ENCODE measurements at regions not wholly inside any gene's neighbourhood (a gene's known extent, or its start where the extent isn't known, plus 50 kb on each side); places are given as distances from the start of the nearest gene placed in this dataset.

DNA sequence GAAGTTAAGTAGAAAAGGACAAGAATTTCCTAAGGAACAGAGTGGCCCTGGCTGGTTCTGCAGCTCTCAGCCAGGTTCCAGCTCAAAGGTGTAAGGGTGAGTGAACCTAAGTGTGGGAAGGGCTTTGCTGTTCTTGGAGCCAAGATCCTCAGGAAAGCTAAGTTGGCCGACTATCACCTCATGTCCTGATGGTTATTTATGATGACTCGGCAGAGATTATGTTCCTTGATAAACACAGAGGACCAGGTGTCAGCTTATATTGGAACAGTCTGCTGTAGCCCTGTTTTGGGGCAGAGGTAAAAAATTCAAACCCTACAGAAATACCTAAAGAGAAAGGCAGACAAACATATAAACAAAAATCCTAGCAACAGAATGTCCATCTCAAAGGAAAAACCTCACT lies 128.5 kb downstream of the TBX3 start:
- Histone ChIP-seq H3K23me2 (ENCODE audit: insufficient read length, low read depth, low read length, poor library complexity, severe bottlenecking) (no peaks in the 10 kb centered on the region), H3K79me1 (ENCODE audit: insufficient read depth, low read depth, low read length, poor library complexity, severe bottlenecking) (no peaks in the 10 kb centered on the region), H2AK5ac (ENCODE audit: insufficient read length, low read length) (no peak overlapping the region), H3K56ac (ENCODE audit: insufficient read length, low read depth, low read length) (no peak overlapping the region), H4K5ac (ENCODE audit: insufficient read length, low read depth, low read length) (no peak overlapping the region), H3K18ac (ENCODE audit: insufficient read length, low read depth, low read length) (no peak overlapping the region), H3K9ac (ENCODE audit: extremely low read depth, insufficient read length, low read length) (no peak overlapping the region), H4K8ac (replicated peaks; ENCODE audit: insufficient read length, low read depth, low read length) (no peak overlapping the region), H3K9me3 (ENCODE audit: control insufficient read depth, low read depth, low read length) (no peaks in the 10 kb centered on the region), H4K91ac (ENCODE audit: insufficient read length, low read depth, low read length) (no peak overlapping the region), H3K4me2 (ENCODE audit: insufficient read depth, insufficient read length, low read length) (no peak overlapping the region), H3K79me2 (ENCODE audit: insufficient read depth, low read length) (no peaks in the 10 kb centered on the region), H3K14ac (ENCODE audit: insufficient read depth, low read length) (no peak overlapping the region), H3K4me1 (ENCODE audit: insufficient read depth, low read length) (no peaks in the 10 kb centered on the region), H2BK20ac (ENCODE audit: low read depth, low read length, poor library complexity, severe bottlenecking) (no peak overlapping the region), H2AFZ (ENCODE audit: low read length) (no peak overlapping the region), H2BK120ac (ENCODE audit: low read depth, low read length, poor library complexity, severe bottlenecking) (no peak overlapping the region), H2BK5ac (ENCODE audit: insufficient read length, low read length) (no peak overlapping the region), H2BK12ac (ENCODE audit: insufficient read length, low read depth, low read length) (no peak overlapping the region), H3K27me3 (ENCODE audit: insufficient read depth, low read length) (no peaks in the 10 kb centered on the region), H3K27ac (ENCODE audit: insufficient read length, low read depth, low read length) (no peak overlapping the region), H3T11ph (ENCODE audit: low read length) (no peak overlapping the region), H3K23ac (ENCODE audit: insufficient read length, low read depth, low read length) (no peak overlapping the region), H3K4ac (ENCODE audit: low read depth, low read length) (no peak overlapping the region), H4K20me1 (ENCODE audit: control insufficient read depth, insufficient read depth, insufficient read length) (no peaks in the 10 kb centered on the region), H2BK15ac (ENCODE audit: low read depth, low read length) (no peak overlapping the region)
- no CpG with 5 or more reads among the region's 2 CpGs for WGBS (ENCODE audit: extremely low coverage, insufficient read length, low lambda C conversion rate)
- no peaks in the 10 kb centered on the region for H3K27me3 Mint-ChIP-seq (ENCODE audit: low read depth)
- H3K9me3 Mint-ChIP-seq, result no peaks in the 10 kb centered on the region
- no peak for DNase-seq
- H3K27ac Mint-ChIP-seq, result peak overlapping the region in 1 of 3 experiments; percentile 33; a peak in 2 of 7 replicates
- H3K4me1 Mint-ChIP-seq, result peaks cover 10 to 11% of the 10 kb centered on the region in 2 experiments
- no peaks in the 10 kb centered on the region for H3K36me3 Mint-ChIP-seq (ENCODE audit: insufficient read depth in 1 of 3, low read depth in 3 of 3)
- TF ChIP-seq, protein P1, sequence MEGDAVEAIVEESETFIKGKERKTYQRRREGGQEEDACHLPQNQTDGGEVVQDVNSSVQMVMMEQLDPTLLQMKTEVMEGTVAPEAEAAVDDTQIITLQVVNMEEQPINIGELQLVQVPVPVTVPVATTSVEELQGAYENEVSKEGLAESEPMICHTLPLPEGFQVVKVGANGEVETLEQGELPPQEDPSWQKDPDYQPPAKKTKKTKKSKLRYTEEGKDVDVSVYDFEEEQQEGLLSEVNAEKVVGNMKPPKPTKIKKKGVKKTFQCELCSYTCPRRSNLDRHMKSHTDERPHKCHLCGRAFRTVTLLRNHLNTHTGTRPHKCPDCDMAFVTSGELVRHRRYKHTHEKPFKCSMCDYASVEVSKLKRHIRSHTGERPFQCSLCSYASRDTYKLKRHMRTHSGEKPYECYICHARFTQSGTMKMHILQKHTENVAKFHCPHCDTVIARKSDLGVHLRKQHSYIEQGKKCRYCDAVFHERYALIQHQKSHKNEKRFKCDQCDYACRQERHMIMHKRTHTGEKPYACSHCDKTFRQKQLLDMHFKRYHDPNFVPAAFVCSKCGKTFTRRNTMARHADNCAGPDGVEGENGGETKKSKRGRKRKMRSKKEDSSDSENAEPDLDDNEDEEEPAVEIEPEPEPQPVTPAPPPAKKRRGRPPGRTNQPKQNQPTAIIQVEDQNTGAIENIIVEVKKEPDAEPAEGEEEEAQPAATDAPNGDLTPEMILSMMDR (conservative IDR thresholded peaks at IDR 0.05), result no peak
- no peak overlapping the region for H3K4me3 Mint-ChIP-seq

Measured in H9 (cell line).